ENCODE measurements at regions not wholly inside any gene's neighbourhood (a gene's known extent, or its start where the extent isn't known, plus 50 kb on each side); places are given as distances from the start of the nearest gene placed in this dataset.

- TF ChIP-seq CTCF (IDR thresholded peaks at IDR 0.05; ENCODE audit: insufficient read depth, low read depth, low read length), result no peak
- TF ChIP-seq EZH2 (IDR thresholded peaks at IDR 0.05; ENCODE audit: insufficient read depth, low read length), result no peak
Observed at GRCh38 chrX:38494239-38494823, 67.0 kb upstream of the TSPAN7 start.
